Loucy (cell line): ENCODE measurements at regions not wholly inside any gene's neighbourhood (a gene's known extent, or its start where the extent isn't known, plus 50 kb on each side); places are given as distances from the start of the nearest gene placed in this dataset.

Experiments used
- H2AFZ ChIP-seq: fragments of 200-600 bp; sonication (generic); 2 replicates; pipeline ENCODE4 v1.6.0; 2016; ENCODE audit warnings: antibody characterized with exemption, mild to moderate bottlenecking, low read length, moderate library complexity
- H3F3A ChIP-seq: fragments of 200-600 bp; 2 replicates; pipeline ENCODE4 v1.6.0; 2016; ENCODE audit warnings: antibody characterized with exemption, low read depth, mild to moderate bottlenecking
- H3K27me3 ChIP-seq: fragments of 200-600 bp; sonication (generic); 2 replicates; pipeline ENCODE4 v1.6.1; 2014; ENCODE audit warnings: low read length, mild to moderate bottlenecking; ENCODE audit not compliant: insufficient read depth, poor library complexity, severe bottlenecking
- H3K36me3 ChIP-seq: fragments of 200-600 bp; sonication (generic); 2 replicates; pipeline ENCODE4 v1.6.1; 2016; ENCODE audit warnings: low read length; ENCODE audit not compliant: insufficient read depth
- H3K4me1 ChIP-seq: fragments of 200-600 bp; sonication (generic); 2 replicates; pipeline ENCODE4 v1.5.1; 2014; ENCODE audit warnings: low read length, mild to moderate bottlenecking; ENCODE audit not compliant: insufficient read depth, poor library complexity, severe bottlenecking
- H3K4me2 ChIP-seq: fragments of 200-600 bp; sonication (generic); 2 replicates; pipeline ENCODE4 v1.6.0; 2014; ENCODE audit warnings: antibody characterized with exemption, low read length, low read depth, mild to moderate bottlenecking; ENCODE audit not compliant: poor library complexity, severe bottlenecking
- H3K4me3 ChIP-seq: fragments of 200-600 bp; sonication (generic); 2 replicates; pipeline ENCODE4 v1.5.1; 2014; ENCODE audit warnings: low read length, mild to moderate bottlenecking, mixed read lengths; ENCODE audit not compliant: poor library complexity, severe bottlenecking
- H3K79me2 ChIP-seq: fragments of 200-600 bp; sonication (generic); 2 replicates; pipeline ENCODE4 v1.6.1; 2014; ENCODE audit warnings: low read length; ENCODE audit not compliant: insufficient read depth
- H3K9ac ChIP-seq: fragments of 200-600 bp; sonication (generic); 2 replicates; pipeline ENCODE4 v1.6.0; 2014; ENCODE audit warnings: mild to moderate bottlenecking, low read depth, low read length, moderate library complexity; ENCODE audit not compliant: poor library complexity, severe bottlenecking
- H3K9me2 ChIP-seq: fragments of 200-600 bp; sonication (generic); replicated peaks from 2 replicates; pipeline ENCODE4 v1.6.1; 2016; ENCODE audit warnings: low read depth, low read length, mixed read lengths
- H3K9me3 ChIP-seq: fragments of 200-600 bp; sonication (generic); 2 replicates; pipeline ENCODE4 v1.6.1; 2014; ENCODE audit warnings: mild to moderate bottlenecking, antibody characterized with exemption, low read length, low read depth; ENCODE audit not compliant: insufficient read depth
- H4K20me1 ChIP-seq: fragments of 200-600 bp; sonication (generic); 2 replicates; pipeline ENCODE4 v1.6.0; 2014; ENCODE audit warnings: antibody characterized with exemption, low read length, mild to moderate bottlenecking; ENCODE audit not compliant: insufficient read depth, poor library complexity, severe bottlenecking
- CTCF ChIP-seq: fragments of 200-600 bp; sonication (generic); conservative IDR thresholded peaks from 2 replicates; pipeline ENCODE4 v1.5.1; 2014; ENCODE audit warnings: mild to moderate bottlenecking, antibody characterized with exemption, low read length
- EZH2phosphoT487 ChIP-seq: fragments of 200-600 bp; IDR thresholded peaks from 2 replicates; pipeline ENCODE4 v1.6.1; 2018; ENCODE audit warnings: antibody characterized with exemption, mild to moderate bottlenecking, moderate library complexity, borderline replicate concordance

GRCh38 chrX:45630078-45630477, 429.4 kb upstream of the DIPK2B start:
- Histone ChIP-seq H2AFZ (no peak overlapping the region), H3K9ac (no peak overlapping the region), H4K20me1 (no peaks in the 10 kb centered on the region), H3K4me3 (no peak overlapping the region), H3K9me2 (no peaks in the 10 kb centered on the region), H3F3A (no peaks in the 10 kb centered on the region), H3K4me2 (no peak overlapping the region), H3K36me3 (no peaks in the 10 kb centered on the region), H3K9me3 (no peaks in the 10 kb centered on the region), H3K4me1 (no peaks in the 10 kb centered on the region), H3K27me3 (no peaks in the 10 kb centered on the region), H3K79me2 (no peaks in the 10 kb centered on the region)
- TF ChIP-seq CTCF, result no peak
- no peak for TF ChIP-seq EZH2phosphoT487

- no peaks in the 10 kb centered on the region for H3K9me3 ChIP-seq
- H3K4me2 ChIP-seq, result no peak overlapping the region
- no peak overlapping the region for H2AFZ ChIP-seq
- H3K36me3 ChIP-seq, result no peaks in the 10 kb centered on the region
- no peaks in the 10 kb centered on the region for H3F3A ChIP-seq
- no peak overlapping the region for H3K4me3 ChIP-seq
- no peaks in the 10 kb centered on the region for H3K27me3 ChIP-seq
- H4K20me1 ChIP-seq, result no peaks in the 10 kb centered on the region
- no peak overlapping the region for H3K9ac ChIP-seq
- TF ChIP-seq EZH2phosphoT487 (no peak), CTCF (no peak)
- no peaks in the 10 kb centered on the region for H3K79me2 ChIP-seq
- H3K9me2 ChIP-seq, result no peaks in the 10 kb centered on the region
- H3K4me1 ChIP-seq, result no peaks in the 10 kb centered on the region
Measured at GRCh38 chrX:45628041-45628440, 427.4 kb upstream of the DIPK2B start.

- Histone ChIP-seq H3K36me3 (no peaks in the 10 kb centered on the region), H3K9ac (no peak overlapping the region), H3K79me2 (no peaks in the 10 kb centered on the region), H3K4me1 (no peaks in the 10 kb centered on the region), H4K20me1 (no peaks in the 10 kb centered on the region), H3K4me2 (no peak overlapping the region), H3K9me3 (no peaks in the 10 kb centered on the region), H3F3A (no peaks in the 10 kb centered on the region), H3K4me3 (no peak overlapping the region), H3K9me2 (no peaks in the 10 kb centered on the region), H3K27me3 (no peaks in the 10 kb centered on the region), H2AFZ (no peak overlapping the region)
- TF ChIP-seq EZH2phosphoT487, result no peak
- TF ChIP-seq CTCF, result no peak
Measured at GRCh38 chrX:45623266-45623665, 422.6 kb upstream of the DIPK2B start.
